CD4-positive, alpha-beta T cell treated with Interleukin-2 at 100 ng/mL for 4 hours (primary cell): ENCODE measurements at regions not wholly inside any gene's neighbourhood (a gene's known extent, or its start where the extent isn't known, plus 50 kb on each side); places are given as distances from the start of the nearest gene placed in this dataset.

Experiments used
- DNase-seq: peaks from one replicate; pipeline ENCODE4 v3.0.0-alpha.2; 2020; ENCODE audit warnings: low spot score

- DNase-seq: peak; percentile 17
Observed at GRCh38 chr3:124671106-124671505, 59.1 kb upstream of the UMPS start.

DNA sequence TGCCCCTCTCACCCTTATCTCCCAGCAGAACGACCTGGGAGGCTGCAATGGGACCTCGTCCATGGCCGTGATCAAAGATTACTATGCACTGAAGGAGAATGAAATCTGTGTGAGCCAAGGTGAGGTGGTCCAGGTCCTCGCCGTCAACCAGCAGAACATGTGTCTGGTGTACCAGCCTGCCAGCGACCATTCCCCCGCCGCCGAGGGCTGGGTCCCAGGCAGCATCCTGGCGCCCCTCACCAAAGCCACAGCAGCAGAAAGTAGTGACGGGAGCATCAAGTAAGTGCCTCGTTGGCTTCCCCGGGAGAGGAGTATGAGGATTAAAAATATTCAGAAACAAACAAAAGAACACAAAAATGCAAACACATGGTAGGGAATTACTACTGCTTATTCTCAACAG is 55.9 kb upstream of the UMPS start:
- DNase-seq: no peak

- DNase-seq: no peak
Observed at GRCh38 chr3:124676236-124676635, 54.0 kb upstream of the UMPS start.

- DNase-seq: no peak
Observed at GRCh38 chr3:124679048-124679638, 51.1 kb upstream of the UMPS start.
